IMR-90 (cell line): ENCODE measurements at regions not wholly inside any gene's neighbourhood (a gene's known extent, or its start where the extent isn't known, plus 50 kb on each side); places are given as distances from the start of the nearest gene placed in this dataset.
"Not testable (repeated sequence)": the region's sequence is repeated elsewhere in the genome, so short reads cannot be mapped to it uniquely, and the experiment has no call there.

Experiments
- CEBPB ChIP-seq: IDR thresholded peaks from 2 replicates; pipeline ENCODE4 v1.6.1; 2012; ENCODE audit warnings: low read depth, low read length, improper control_type of control experiment
- CTCF ChIP-seq: conservative IDR thresholded peaks from 2 replicates; pipeline ENCODE4 v1.5.1; 2012; ENCODE audit warnings: mild to moderate bottlenecking, low read depth, low read length, improper control_type of control experiment
- FOS ChIP-seq: fragments of 150-350 bp; IDR thresholded peaks from 2 replicates; pipeline ENCODE4 v1.6.1; 2016; ENCODE audit warnings: low read depth, low read length
- MAFK ChIP-seq: IDR thresholded peaks from 2 replicates; pipeline ENCODE4 v1.6.1; 2012; ENCODE audit warnings: low read depth, low read length, improper control_type of control experiment
- POLR2A ChIP-seq: IDR thresholded peaks from 2 replicates; pipeline ENCODE4 v1.6.1; 2012; ENCODE audit warnings: mild to moderate bottlenecking, low read depth, low read length
- RAD21 ChIP-seq: IDR thresholded peaks from 2 replicates; pipeline ENCODE4 v1.6.1; 2012; ENCODE audit warnings: low read length, improper control_type of control experiment
- RFX5 ChIP-seq: IDR thresholded peaks from 2 replicates; pipeline ENCODE4 v1.8.0; 2012; ENCODE audit warnings: low read depth, mild to moderate bottlenecking, low read length, moderate library complexity
- USF2 ChIP-seq: fragments of 150-350 bp; IDR thresholded peaks from 2 replicates; pipeline ENCODE4 v1.6.1; 2017; ENCODE audit warnings: mild to moderate bottlenecking, antibody characterized with exemption, low read length, low read depth

- not testable (repeated sequence) for TF ChIP-seq CTCF, POLR2A, MAFK, RAD21, USF2, RFX5, FOS, CEBPB
Measured at GRCh38 chr4:147112196-147112595, 166.5 kb upstream of the TTC29 start.
